ENCODE measurements at regions not wholly inside any gene's neighbourhood (a gene's known extent, or its start where the extent isn't known, plus 50 kb on each side); places are given as distances from the start of the nearest gene placed in this dataset.

DNA sequence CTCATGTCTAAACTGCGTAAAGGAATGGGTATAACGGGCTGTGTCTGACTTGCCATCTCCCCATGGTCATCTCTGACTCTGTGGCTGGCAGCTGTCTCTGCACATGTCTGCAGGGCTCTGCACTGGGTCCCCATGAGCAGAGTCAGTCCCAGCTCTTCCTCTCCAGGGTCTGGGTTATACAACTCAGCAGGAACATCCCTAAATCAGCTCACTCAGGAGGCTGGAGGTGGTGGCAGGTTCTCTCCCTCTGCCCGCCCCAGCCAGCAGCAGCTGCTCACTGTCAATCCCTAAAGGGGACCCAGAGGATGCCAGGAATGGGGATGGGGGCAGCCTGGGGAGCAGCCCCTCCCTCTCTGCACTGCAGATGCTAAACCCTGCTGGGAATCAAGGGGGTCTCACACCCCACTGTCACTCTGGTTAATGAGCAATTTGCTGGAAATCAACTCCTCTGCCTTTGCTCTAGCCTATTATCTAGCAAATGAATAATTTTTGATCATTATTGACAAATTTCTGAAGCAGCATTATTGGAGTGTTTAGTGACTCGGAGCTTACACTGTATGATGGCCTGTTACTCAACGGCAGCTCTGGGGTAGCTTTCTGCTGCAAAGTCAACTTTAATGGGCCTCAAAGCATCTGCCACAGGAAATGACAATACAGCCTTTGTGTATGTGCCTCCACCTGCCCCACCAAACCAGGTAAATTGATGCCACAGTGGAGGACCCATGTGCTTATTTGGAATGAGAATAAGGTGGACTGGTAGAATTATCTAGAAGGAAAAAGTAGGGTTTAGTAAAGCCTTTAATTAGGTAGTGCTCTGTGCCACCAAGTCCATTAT is 55.7 kb upstream of the SHANK2 start:
- peak; percentile 13 for DNase-seq

DNA sequence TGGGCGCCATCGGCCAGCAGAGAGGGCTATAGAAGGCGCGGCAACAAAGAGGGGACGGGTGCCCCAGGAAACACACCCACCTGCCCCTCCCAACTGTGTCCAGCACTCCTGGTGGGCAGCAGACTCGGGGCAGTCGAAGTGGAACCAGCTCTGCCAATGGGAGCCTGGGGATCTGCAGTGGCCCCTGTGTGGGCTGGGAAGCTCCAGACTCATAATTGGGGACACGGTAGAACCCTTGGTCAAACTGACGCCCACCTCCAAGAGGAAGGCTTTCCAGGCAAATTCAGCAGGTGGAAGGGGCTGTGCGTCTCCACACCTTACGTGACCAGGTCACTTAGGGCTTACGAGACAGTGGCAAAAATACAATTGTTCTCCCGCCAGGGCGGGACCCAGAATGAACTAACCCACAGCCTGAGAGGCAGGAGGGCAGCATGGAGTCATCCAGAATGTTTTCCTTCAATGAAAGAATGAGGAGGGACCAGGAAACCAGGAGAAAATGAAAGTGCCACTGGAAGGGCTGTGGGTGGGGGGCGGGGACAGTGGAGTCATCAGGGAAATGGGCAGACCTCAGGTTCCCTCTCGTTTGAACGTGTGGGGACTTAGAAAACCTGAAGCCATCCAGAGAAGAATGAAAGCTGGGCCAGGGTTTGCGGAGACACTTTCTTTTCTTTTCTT is 53.2 kb upstream of the SHANK2 start:
- DNase-seq: no peak

DNA sequence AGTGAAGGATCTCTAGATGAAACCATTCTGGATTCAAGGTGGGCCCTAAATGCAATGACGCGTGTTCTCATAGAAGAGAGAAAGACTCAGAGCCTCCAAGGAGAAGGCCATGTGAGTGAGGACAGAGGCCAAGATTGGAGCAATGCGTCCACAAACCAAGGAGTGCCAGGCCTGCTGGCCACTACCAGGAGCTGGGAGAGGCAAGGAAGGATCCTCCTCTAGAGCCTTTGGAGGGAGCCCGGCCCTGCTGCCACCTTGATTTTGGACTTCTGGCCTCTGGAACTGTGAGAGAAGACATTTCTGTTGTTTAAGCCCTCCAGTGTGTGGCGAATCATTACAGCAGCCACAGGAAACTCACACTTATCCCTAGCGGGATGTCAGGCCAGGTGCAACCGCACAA is 52.7 kb upstream of the SHANK2 start:
- peak; percentile 13 for DNase-seq

DNA sequence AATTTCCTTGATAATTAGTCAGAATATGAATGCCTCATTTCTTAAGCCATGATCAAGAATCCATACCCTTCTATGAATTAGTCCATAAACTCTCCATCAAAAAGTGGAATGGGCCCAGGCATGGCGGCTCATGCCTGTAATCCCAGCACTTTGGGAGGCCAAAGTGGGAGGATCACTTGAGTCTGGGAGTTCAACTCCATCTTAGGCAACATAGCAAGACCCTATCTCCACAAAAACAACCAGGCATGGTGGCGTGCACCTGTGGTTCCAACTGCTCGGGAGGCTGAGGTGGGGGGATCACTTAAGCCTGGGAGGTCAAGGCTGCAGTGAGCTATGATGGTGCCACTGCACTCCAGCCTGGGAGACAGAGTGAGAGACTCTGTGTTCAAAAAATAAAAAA is 52.1 kb upstream of the SHANK2 start:
- no peak for DNase-seq

DNA sequence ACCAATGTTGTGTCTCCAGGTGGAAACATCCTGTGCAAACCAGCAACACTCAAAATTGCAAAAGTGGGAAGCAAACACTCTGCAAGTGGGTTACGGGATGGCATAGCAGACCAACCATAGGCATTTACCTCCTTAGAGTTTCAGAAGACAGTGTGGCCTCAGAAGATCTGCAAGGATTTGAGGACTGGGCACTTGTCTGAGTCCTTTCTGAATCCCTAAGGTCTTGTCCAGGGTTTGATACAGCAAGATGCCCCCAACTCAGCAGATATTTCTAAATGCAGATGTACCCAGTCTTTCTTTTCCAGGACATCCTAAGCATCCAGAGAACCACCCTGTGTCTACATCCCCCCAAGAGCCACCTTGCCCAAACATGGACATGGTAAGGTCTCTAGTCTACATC is 51.7 kb upstream of the SHANK2 start:
- DNase-seq: no peak

DNA sequence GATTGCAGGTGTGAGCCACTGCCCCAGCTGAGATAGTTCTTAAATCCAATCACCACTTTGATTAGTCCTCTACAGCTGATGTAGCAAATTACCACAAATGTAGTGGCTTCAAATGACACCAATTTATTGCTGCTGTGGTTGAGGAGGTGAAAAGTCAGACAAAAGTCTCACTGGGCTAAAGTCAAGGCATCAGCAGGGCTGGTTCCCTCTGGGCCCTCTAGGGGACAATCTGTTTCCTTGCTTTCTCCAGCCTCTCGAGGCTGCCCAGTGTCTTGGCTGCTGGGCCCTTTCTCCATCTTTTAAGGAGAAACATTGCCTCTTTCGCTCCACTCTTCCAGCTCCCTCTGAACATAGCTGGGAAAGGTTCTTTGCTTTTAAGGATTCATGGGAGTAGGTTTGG is 50.5 kb upstream of the SHANK2 start:
- DNase-seq: no peak

DNA sequence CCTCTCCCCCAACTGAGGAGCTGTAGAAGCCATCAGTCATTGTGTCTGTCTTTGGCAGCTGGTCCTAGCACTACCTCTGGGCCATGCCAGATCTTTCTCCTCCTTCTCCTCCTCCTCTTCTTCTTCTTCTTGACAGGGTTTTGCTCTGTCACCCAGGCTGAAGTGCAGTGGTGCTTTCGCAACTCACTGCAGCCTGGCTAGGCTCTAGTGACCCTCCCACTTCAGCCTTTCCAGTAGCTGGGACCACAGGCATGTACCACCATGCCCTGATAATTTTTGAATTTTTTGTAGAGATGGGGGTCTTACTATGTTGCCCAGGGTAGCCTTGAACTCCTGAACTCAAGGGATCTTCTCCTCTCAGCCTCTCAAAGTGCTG is 50.1 kb upstream of the SHANK2 start:
- no peak for DNase-seq

Data from NCI-H146 (cell line).